Activated CD8-positive, alpha-beta memory T cell treated with anti-CD3 and anti-CD28 coated beads, Interleukin-2, amount 50 U/mL, for 1 hour (primary cell): ENCODE measurements at regions not wholly inside any gene's neighbourhood (a gene's known extent, or its start where the extent isn't known, plus 50 kb on each side); places are given as distances from the start of the nearest gene placed in this dataset.
"Not testable (repeated sequence)": the region's sequence is repeated elsewhere in the genome, so short reads cannot be mapped to it uniquely, and the experiment has no call there.

ENCODE experiments used
- DNase-seq: peaks from one replicate; pipeline ENCODE4 v3.0.0-alpha.2; 2020; ENCODE audit errors: extremely low read depth

DNA sequence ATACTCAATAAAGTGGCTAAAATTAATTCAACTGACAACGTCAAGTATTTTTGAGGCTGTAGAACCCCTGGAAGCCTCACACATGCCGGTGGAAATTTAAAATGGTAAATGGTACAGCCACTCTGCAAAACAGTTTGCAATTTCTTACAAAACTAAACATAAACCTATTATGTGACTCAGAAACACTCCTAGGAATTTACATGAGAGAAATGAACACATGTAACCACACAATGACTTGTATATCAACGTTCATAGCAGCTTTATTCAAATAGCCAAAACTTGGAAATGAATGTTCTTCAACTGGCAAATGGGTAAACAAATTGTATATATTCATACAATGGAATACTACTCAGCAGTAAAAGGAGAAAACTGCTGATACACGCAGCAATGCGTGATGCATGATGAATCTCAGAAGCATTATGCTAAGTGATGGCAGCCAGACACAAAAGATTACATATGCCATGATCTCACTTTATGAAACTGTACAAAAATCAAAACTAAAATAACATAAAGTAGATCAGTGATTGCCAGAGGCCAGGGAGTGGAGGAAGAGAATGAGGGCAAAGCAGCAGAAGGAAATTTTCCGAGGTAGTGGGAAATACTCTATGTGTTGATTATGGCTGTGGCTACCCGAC lies 112.5 kb downstream of the FAM50B start:
- DNase-seq: no peak

- no peak for DNase-seq
Measured at GRCh38 chr6:3962291-3963280, 113.4 kb downstream of the FAM50B start.

GRCh38 chr6:3963426-3963825 lies 114.3 kb downstream of the FAM50B start:
- DNase-seq: no peak

DNA sequence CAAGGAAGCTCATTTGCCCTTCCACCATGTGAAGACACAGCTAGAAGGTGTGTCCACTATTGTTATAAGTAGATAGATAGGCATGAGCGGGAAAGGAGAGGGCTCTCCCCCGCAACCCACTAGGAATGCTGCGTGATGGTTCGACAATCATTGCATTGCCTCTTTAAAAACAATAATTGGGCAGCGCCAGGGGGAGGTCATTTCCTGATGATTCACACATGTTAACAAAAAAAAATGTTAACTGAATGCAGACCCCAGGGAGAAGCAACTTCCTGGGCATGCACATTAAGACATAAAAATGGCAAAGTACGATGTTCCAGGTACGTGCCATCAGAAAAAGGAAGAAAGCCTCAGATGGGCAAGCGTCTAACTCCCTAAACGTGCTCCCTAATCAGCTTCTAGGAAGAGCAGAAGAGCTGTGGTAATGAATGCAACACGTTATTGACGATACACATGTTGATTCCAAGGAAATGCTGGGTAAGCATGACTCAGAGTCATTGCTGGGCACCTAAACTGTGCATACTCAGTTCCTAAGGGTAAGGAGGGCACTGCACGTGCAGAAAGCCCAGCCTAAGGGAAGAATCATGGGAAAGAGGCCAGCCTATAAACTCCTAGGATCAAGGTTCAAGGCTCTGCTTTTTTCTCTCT lies 113.7 kb downstream of the FAM217A start:
- DNase-seq: no peak

DNA sequence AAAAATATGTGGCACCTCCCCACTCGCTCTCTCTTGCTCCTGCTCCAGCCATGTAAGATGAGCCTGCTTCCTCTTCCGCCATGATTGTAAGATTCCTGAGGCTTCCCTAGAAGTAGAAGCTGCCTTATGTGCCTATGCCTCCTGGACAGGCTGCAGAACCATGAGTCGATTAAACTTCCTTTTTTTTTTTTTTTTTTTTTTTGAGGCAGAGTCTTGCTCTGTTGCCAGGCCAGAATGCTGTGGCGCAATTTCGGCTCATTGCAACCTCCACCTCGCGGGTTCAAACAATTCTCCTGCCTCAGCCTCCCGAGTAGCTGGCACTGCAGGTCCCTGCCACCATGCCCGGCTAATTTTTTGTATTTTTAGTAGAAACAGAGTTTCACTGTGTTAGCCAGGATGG lies 112.5 kb downstream of the FAM217A start:
- DNase-seq: no peak

DNA sequence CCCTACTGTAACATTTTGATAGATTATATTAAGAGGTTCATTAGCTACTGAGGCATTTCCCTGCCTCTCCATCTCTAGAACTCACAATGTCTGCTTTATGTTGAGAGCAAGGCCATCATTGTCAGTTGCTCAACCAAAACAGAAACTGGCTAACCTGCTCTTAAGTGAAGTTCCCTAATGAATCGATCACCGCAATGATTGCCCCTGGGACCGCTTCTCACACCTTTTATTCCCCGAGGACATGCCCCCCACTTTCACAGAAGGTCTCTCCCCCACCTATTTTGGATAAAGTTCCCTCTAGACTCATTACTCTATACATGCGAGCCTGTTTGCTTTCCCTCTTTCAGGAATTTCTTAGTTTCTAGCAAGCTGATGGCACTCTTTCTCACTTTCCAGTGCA lies 108.8 kb downstream of the FAM217A start:
- no peak for DNase-seq

DNA sequence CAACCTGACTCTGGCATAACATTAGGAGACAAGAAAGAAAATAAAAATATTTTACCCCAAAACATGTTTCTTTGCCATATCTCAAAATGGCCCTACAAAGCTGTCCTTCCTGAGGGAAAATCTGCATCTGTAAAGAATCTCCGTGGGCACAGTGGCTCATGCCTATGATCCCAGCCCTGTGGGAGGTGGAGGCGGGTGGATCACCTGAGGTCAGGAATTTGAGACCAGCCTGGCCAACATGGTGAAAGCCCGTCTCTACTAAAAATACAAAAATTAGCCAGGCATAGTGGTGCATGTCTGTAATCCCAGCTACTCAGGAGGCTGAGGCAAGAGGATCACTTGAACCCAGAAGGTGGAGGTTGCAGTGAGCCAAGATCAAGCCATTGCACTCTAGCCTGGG lies 105.8 kb downstream of the FAM217A start:
- not testable (repeated sequence) for DNase-seq

GRCh38 chr6:3977875-3978711 lies 100.8 kb downstream of the FAM217A start:
- peak; percentile 4 for DNase-seq

- not testable (repeated sequence) for DNase-seq
Measured at GRCh38 chr6:3978966-3979365, 100.0 kb downstream of the FAM217A start.

GRCh38 chr6:3981917-3982316 lies 97.0 kb downstream of the FAM217A start:
- DNase-seq: no peak

GRCh38 chr6:3983778-3984177 lies 95.2 kb downstream of the FAM217A start:
- DNase-seq: no peak

- no peak for DNase-seq
Measured at GRCh38 chr6:3984494-3984893, 94.4 kb downstream of the FAM217A start.

- no peak for DNase-seq
Measured at GRCh38 chr6:3986241-3986640, 92.7 kb downstream of the FAM217A start.

DNA sequence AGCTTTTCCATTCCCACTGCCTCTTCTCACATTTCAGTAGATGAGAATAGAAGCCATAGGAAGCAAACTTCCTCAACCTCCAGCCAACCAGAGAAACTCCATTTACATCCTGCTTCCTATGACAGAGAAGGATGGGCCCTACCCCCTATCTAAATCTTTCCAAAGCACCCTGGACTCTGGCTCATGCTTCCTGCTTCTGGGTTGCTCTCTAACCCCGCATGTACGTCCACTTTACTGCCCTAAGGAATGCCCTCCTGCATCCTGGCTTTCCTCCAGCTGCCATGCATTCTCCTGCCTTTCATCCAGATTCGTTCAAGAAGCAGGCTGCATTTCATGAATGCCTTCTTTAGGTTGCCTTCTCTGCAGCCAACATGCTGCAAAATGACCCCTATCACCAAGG lies 91.9 kb downstream of the FAM217A start:
- no peak for DNase-seq

- no peak for DNase-seq
Measured at GRCh38 chr6:3987576-3987975, 91.4 kb downstream of the FAM217A start.

DNA sequence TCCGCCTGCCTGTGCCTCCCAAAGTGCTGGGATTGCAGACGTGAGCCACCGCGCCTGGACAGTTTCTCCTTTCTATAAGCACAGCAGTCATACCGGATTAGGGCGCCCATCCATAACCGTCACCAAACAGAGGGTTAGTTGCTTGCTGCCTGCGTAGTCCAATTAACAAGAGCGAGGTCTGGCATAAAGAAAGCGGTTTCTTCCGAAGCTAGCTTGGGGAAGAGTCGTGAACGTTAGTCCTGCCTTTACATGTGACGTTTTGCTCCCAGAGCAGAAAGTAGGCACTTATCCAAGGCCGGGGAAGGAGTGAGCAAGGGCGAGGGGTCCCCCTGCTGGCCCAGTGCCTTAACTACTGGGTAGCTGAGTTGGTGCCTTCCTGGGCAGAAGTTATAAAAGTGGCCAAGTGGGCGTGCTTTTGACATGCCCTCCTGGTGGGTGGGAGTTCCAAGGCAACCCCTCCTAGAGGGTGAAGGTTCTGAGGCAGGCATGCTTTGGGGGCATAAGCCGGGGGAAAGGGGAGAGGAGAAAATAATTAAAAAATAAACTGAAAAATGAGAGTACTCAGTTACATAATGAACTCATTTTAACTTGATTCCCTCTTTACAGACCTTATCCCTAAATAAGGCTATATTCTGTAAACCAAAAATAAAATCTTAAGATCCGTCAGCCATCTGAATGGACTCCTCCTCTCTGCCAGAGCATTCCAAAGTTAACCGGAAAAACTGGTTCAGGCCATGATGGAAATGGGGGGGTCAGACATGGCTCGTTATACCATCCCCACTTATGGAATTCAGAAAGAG lies 88.0 kb downstream of the FAM217A start:
- peak; percentile 24 for DNase-seq

DNA sequence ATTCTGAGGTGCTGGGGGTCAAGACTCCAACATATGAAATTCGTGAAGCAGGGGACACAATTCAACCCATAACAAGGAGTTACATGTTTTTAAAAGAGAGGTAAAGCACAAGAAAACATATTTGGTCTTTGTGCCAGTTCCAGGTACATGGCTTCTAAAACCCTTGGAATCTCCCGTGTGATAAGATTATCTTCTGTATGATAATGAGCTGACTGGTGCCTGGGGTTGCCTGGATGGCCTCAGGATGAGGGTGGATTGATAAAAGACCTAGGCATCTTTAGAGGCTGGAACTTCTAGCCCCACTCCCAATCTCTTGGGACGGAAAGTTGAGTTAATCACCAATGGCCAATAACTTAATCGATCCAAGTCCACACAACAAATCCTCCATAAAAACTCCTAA lies 87.0 kb downstream of the FAM217A start:
- no peak for DNase-seq

GRCh38 chr6:3996349-3996748 lies 82.6 kb downstream of the FAM217A start:
- no peak for DNase-seq

GRCh38 chr6:3997177-3997770 lies 81.7 kb downstream of the FAM217A start:
- DNase-seq: no peak
